ENCODE measurements at regions not wholly inside any gene's neighbourhood (a gene's known extent, or its start where the extent isn't known, plus 50 kb on each side); places are given as distances from the start of the nearest gene placed in this dataset.
"Not testable (repeated sequence)": the region's sequence is repeated elsewhere in the genome, so short reads cannot be mapped to it uniquely, and the experiment has no call there.

GRCh38 chr1:245102149-245102548, 52.6 kb upstream of the KIF26B start:
- DNase-seq (ENCODE audit: low read depth in 1 of 2, low spot score in 1 of 2) = not testable (repeated sequence)

- no peak for DNase-seq (ENCODE audit: low read depth in 1 of 2, low spot score in 1 of 2)
These were observed 55.4 kb upstream of the KIF26B start for GRCh38 chr1:245099401-245099800.

GRCh38 chr1:245098924-245099323, 55.9 kb upstream of the KIF26B start:
- no peak for DNase-seq (ENCODE audit: low read depth in 1 of 2, low spot score in 1 of 2)

- DNase-seq (ENCODE audit: low read depth in 1 of 2, low spot score in 1 of 2) = no peak
These were observed 58.3 kb upstream of the KIF26B start for GRCh38 chr1:245096311-245097066.

- DNase-seq (ENCODE audit: low read depth in 1 of 2, low spot score in 1 of 2) = no peak
These were observed 58.9 kb upstream of the KIF26B start for GRCh38 chr1:245095903-245096302.

- no peak for DNase-seq (ENCODE audit: low read depth in 1 of 2, low spot score in 1 of 2)
These were observed 59.8 kb upstream of the KIF26B start for GRCh38 chr1:245094954-245095353.

- DNase-seq (ENCODE audit: low read depth in 1 of 2, low spot score in 1 of 2) = no peak
These were observed 60.7 kb upstream of the KIF26B start for GRCh38 chr1:245094092-245094491.

- DNase-seq (ENCODE audit: low read depth in 1 of 2, low spot score in 1 of 2) = no peak
These were observed 62.2 kb upstream of the KIF26B start for GRCh38 chr1:245092638-245092976.

GRCh38 chr1:245091818-245092637, 62.8 kb upstream of the KIF26B start:
- DNase-seq (ENCODE audit: low read depth in 1 of 2, low spot score in 1 of 2) = no peak

- DNase-seq (ENCODE audit: low read depth in 1 of 2, low spot score in 1 of 2) = no peak
These were observed 63.6 kb upstream of the KIF26B start for GRCh38 chr1:245091171-245091621.

- no peak for DNase-seq (ENCODE audit: low read depth in 1 of 2, low spot score in 1 of 2)
These were observed 64.2 kb upstream of the KIF26B start for GRCh38 chr1:245090491-245091090.

- DNase-seq (ENCODE audit: low read depth in 1 of 2, low spot score in 1 of 2) = no peak
These were observed 67.1 kb upstream of the KIF26B start for GRCh38 chr1:245087723-245088122.

GRCh38 chr1:245086389-245086969, 68.3 kb upstream of the KIF26B start:
- DNase-seq (ENCODE audit: low read depth in 1 of 2, low spot score in 1 of 2) = no peak

GRCh38 chr1:245085508-245086095, 69.2 kb upstream of the KIF26B start:
- DNase-seq (ENCODE audit: low read depth in 1 of 2, low spot score in 1 of 2) = no peak

GRCh38 chr1:245084551-245084950, 70.2 kb upstream of the KIF26B start:
- no peak for DNase-seq (ENCODE audit: low read depth in 1 of 2, low spot score in 1 of 2)

- DNase-seq (ENCODE audit: low read depth in 1 of 2, low spot score in 1 of 2) = no peak
These were observed 75.7 kb upstream of the KIF26B start for GRCh38 chr1:245079021-245079609.

- no peak for DNase-seq (ENCODE audit: low read depth in 1 of 2, low spot score in 1 of 2)
These were observed 79.9 kb upstream of the KIF26B start for GRCh38 chr1:245074898-245075297.

- no peak for DNase-seq (ENCODE audit: low read depth in 1 of 2, low spot score in 1 of 2)
These were observed 80.5 kb upstream of the KIF26B start for GRCh38 chr1:245074232-245074747.

GRCh38 chr1:245070836-245071615, 83.8 kb upstream of the KIF26B start:
- no peak for DNase-seq (ENCODE audit: low read depth in 1 of 2, low spot score in 1 of 2)

GRCh38 chr1:245067257-245067656, 87.5 kb upstream of the KIF26B start:
- DNase-seq (ENCODE audit: low read depth in 1 of 2, low spot score in 1 of 2) = no peak

Measured in activated CD4-positive, alpha-beta T cell treated with anti-CD3 and anti-CD28 coated beads, Interleukin-2, amount 50 U/mL, for 24 hours (primary cell).